H9 (cell line): ENCODE measurements at regions not wholly inside any gene's neighbourhood (a gene's known extent, or its start where the extent isn't known, plus 50 kb on each side); places are given as distances from the start of the nearest gene placed in this dataset.
A peak's percentile ranks its signal among the peaks of the same experiment; 100 is the strongest.

Source experiments
- DNase-seq: peaks from one replicate; pipeline ENCODE4 v3.0.0-alpha.2; 2017
- H2AFZ ChIP-seq: one replicate; pipeline ENCODE4 v1.6.1; 2013; ENCODE audit warnings: mild to moderate bottlenecking, low read length, control low read depth, moderate library complexity
- H2AK5ac ChIP-seq: 2 replicates; pipeline ENCODE4 v1.6.1; 2013; ENCODE audit warnings: low read length, control low read depth, mixed read lengths; ENCODE audit not compliant: insufficient read length
- H2BK120ac ChIP-seq: one replicate; pipeline ENCODE4 v1.6.1; 2013; ENCODE audit warnings: low read depth, mild to moderate bottlenecking, low read length, control low read depth, inconsistent platforms; ENCODE audit not compliant: poor library complexity, severe bottlenecking
- H2BK12ac ChIP-seq: 2 replicates; pipeline ENCODE4 v1.6.1; 2013; ENCODE audit warnings: low read length, control low read depth, mixed read lengths, low read depth; ENCODE audit not compliant: insufficient read length
- H2BK15ac ChIP-seq: 2 replicates; pipeline ENCODE4 v1.6.1; 2013; ENCODE audit warnings: low read depth, low read length, control low read depth
- H2BK20ac ChIP-seq: one replicate; pipeline ENCODE4 v1.6.1; 2013; ENCODE audit warnings: low read depth, mild to moderate bottlenecking, low read length, control low read depth, inconsistent platforms; ENCODE audit not compliant: poor library complexity, severe bottlenecking
- H2BK5ac ChIP-seq: 2 replicates; pipeline ENCODE4 v1.6.1; 2013; ENCODE audit warnings: low read length, control low read depth, mixed read lengths; ENCODE audit not compliant: insufficient read length
- H3K14ac ChIP-seq: 2 replicates; pipeline ENCODE4 v1.6.1; 2013; ENCODE audit warnings: low read length, control low read depth; ENCODE audit not compliant: insufficient read depth
- H3K18ac ChIP-seq: 2 replicates; pipeline ENCODE4 v1.6.1; 2013; ENCODE audit warnings: low read depth, mild to moderate bottlenecking, mixed read lengths, low read length, control low read depth; ENCODE audit not compliant: insufficient read length
- H3K23ac ChIP-seq: 2 replicates; pipeline ENCODE4 v1.6.1; 2013; ENCODE audit warnings: low read length, control low read depth, mixed read lengths, low read depth; ENCODE audit not compliant: insufficient read length
- H3K23me2 ChIP-seq: 2 replicates; pipeline ENCODE4 v1.6.1; 2013; ENCODE audit warnings: low read depth, mild to moderate bottlenecking, mixed read lengths, low read length, control low read depth; ENCODE audit not compliant: insufficient read length, poor library complexity, severe bottlenecking
- H3K27ac ChIP-seq: 2 replicates; pipeline ENCODE4 v1.5.1; 2013; ENCODE audit warnings: low read length, control low read depth, mixed read lengths, low read depth; ENCODE audit not compliant: insufficient read length
- H3K27me3 ChIP-seq: 2 replicates; pipeline ENCODE4 v1.6.1; 2013; ENCODE audit warnings: low read length, control low read depth, inconsistent platforms; ENCODE audit not compliant: insufficient read depth
- H3K4ac ChIP-seq: 2 replicates; pipeline ENCODE4 v1.6.1; 2013; ENCODE audit warnings: low read depth, mild to moderate bottlenecking, control low read depth, inconsistent platforms, low read length, moderate library complexity
- H3K4me1 ChIP-seq: 2 replicates; pipeline ENCODE4 v1.6.1; 2013; ENCODE audit warnings: low read length, control low read depth, inconsistent platforms; ENCODE audit not compliant: insufficient read depth
- H3K4me2 ChIP-seq: 2 replicates; pipeline ENCODE4 v1.6.1; 2013; ENCODE audit warnings: low read length, control low read depth, mixed read lengths; ENCODE audit not compliant: insufficient read length, insufficient read depth
- H3K56ac ChIP-seq: 2 replicates; pipeline ENCODE4 v1.6.1; 2013; ENCODE audit warnings: low read depth, mild to moderate bottlenecking, mixed read lengths, low read length, control low read depth; ENCODE audit not compliant: insufficient read length
- H3K79me1 ChIP-seq: 2 replicates; pipeline ENCODE4 v1.6.1; 2013; ENCODE audit warnings: low read depth, mild to moderate bottlenecking, moderate library complexity, low read length, control low read depth, inconsistent platforms; ENCODE audit not compliant: insufficient read depth, poor library complexity, severe bottlenecking
- H3K79me2 ChIP-seq: 2 replicates; pipeline ENCODE4 v1.6.1; 2013; ENCODE audit warnings: low read length, control low read depth, inconsistent platforms; ENCODE audit not compliant: insufficient read depth
- H3K9ac ChIP-seq: 2 replicates; pipeline ENCODE4 v1.6.1; 2013; ENCODE audit warnings: low read length, control low read depth, mixed read lengths; ENCODE audit not compliant: insufficient read length; ENCODE audit errors: extremely low read depth
- H3K9me3 ChIP-seq: one replicate; pipeline ENCODE4 v1.6.1; 2013; ENCODE audit warnings: low read depth, low read length, inconsistent platforms; ENCODE audit not compliant: control insufficient read depth
- H3T11ph ChIP-seq: one replicate; pipeline ENCODE4 v1.6.1; 2013; ENCODE audit warnings: mild to moderate bottlenecking, low read length, control low read depth, inconsistent platforms
- H4K20me1 ChIP-seq: one replicate; pipeline ENCODE4 v1.6.1; 2013; ENCODE audit not compliant: control insufficient read depth, insufficient read length, insufficient read depth
- H4K5ac ChIP-seq: 2 replicates; pipeline ENCODE4 v1.6.1; 2013; ENCODE audit warnings: low read depth, mild to moderate bottlenecking, mixed read lengths, low read length, control low read depth; ENCODE audit not compliant: insufficient read length
- H4K8ac ChIP-seq: replicated peaks from 2 replicates; pipeline ENCODE4 v1.6.1; 2013; ENCODE audit warnings: low read length, control low read depth, mixed read lengths, low read depth; ENCODE audit not compliant: insufficient read length
- H4K91ac ChIP-seq: 2 replicates; pipeline ENCODE4 v1.6.1; 2013; ENCODE audit warnings: low read depth, mild to moderate bottlenecking, moderate library complexity, mixed read lengths, low read length, control low read depth; ENCODE audit not compliant: insufficient read length
- H3K27ac Mint-ChIP-seq, 3 experiments: 2 replicates in 2 of 3; 3 replicates in 1 of 3; pipeline ENCODE4 v1.8.0; 2020 to 2021; ENCODE audit warnings: mixed read lengths in 3 of 3, mild to moderate bottlenecking in 1 of 3, moderate library complexity in 1 of 3
- H3K27me3 Mint-ChIP-seq: 2 replicates; pipeline ENCODE4 v1.8.0; 2021; ENCODE audit warnings: low read depth, mild to moderate bottlenecking, moderate library complexity, mixed read lengths
- H3K36me3 Mint-ChIP-seq, 3 experiments: 2 replicates in 2 of 3; 3 replicates in 1 of 3; pipeline ENCODE4 v1.8.0; 2020 to 2021; ENCODE audit warnings: low read depth in 3 of 3, mixed read lengths in 3 of 3; ENCODE audit not compliant: insufficient read depth in 1 of 3
- H3K4me1 Mint-ChIP-seq, 2 experiments: 2 replicates each; pipeline ENCODE4 v1.8.0; 2020; ENCODE audit warnings: mixed read lengths in 2 of 2
- H3K4me3 Mint-ChIP-seq, 2 experiments: 2 replicates in 1 of 2; 3 replicates in 1 of 2; pipeline ENCODE4 v1.8.0; 2020 to 2021; ENCODE audit warnings: mild to moderate bottlenecking in 2 of 2, mixed read lengths in 2 of 2, moderate library complexity in 1 of 2
- H3K9me3 Mint-ChIP-seq, 2 experiments: 2 replicates in 1 of 2; 3 replicates in 1 of 2; pipeline ENCODE4 v1.8.0; 2020; ENCODE audit warnings: mild to moderate bottlenecking in 2 of 2, mixed read lengths in 2 of 2, moderate library complexity in 1 of 2
- CTCF ChIP-seq: fragments of 200-600 bp; sonication (generic); conservative IDR thresholded peaks from 3 replicates; pipeline ENCODE4 v1.8.0; 2021; ENCODE audit warnings: antibody characterized with exemption, mild to moderate bottlenecking
- WGBS: extraction: QIAGEN DNeasy Blood & Tissue Kit; methylation state at CpG from one replicate; pipeline ENCODE4 v1.1.7; 2013; ENCODE audit warnings: missing lambda C conversion rate, low lambda C conversion rate, mixed read lengths; ENCODE audit not compliant: insufficient read length; ENCODE audit errors: extremely low coverage; 5-methylcytosine and 5-hydroxymethylcytosine counted together

DNA sequence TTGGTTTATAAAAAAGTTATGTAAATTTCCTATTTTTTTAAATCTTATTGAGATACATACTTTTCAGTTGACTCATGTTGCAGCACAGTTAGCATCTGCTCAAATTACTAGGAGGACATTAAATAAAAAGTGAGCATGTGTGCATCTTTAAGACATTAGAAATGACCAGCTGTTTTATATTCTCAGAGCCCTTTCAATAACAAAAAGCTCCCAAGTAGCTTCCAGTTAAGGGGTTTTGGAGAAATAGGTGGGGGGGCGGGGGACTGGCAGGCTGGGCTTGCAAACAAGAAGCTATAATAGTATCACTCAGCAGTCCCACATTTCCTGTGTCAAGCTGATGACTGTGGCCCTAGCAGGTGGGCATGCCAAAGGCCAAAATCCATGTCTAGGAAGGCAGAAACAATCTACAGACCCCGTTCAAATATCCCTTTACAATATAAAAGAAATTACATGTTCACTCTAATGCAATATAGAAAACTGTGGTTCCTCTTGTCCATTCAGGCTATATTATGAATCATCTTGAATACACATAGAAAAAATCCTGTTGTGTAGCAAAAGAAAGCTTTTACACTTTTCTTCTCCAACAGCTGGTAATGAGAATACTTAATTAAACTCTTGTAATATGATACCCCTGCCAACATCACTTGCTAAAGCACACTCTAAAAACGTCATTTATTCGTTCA is 1713.2 kb upstream of the SLC10A2 start:
- no peak overlapping the region for H4K5ac ChIP-seq
- no peak overlapping the region for H2BK15ac ChIP-seq
- no peak overlapping the region for H4K91ac ChIP-seq
- H3K4me3 Mint-ChIP-seq = no peak overlapping the region
- H3K4me1 Mint-ChIP-seq = peaks cover 15 to 16% of the 10 kb centered on the region in 2 experiments
- no peak overlapping the region for H3K4me2 ChIP-seq
- H4K8ac ChIP-seq = no peak overlapping the region
- no peaks in the 10 kb centered on the region for H3K9me3 ChIP-seq
- no peak overlapping the region for H2BK12ac ChIP-seq
- TF ChIP-seq CTCF = no peak
- no peaks in the 10 kb centered on the region for H4K20me1 ChIP-seq
- H3K9ac ChIP-seq = no peak overlapping the region
- H3K23me2 ChIP-seq = no peaks in the 10 kb centered on the region
- H3K9me3 Mint-ChIP-seq = peaks cover 3 to 5% of the 10 kb centered on the region in 2 experiments; a peak in 4 of 5 replicates
- no peak overlapping the region for H3K4ac ChIP-seq
- no peak overlapping the region for H2BK20ac ChIP-seq
- H3K27ac Mint-ChIP-seq = peak overlapping the region in 2 of 3 experiments; percentile 36 to 82; a peak in 2 of 7 replicates
- H3K79me2 ChIP-seq = no peaks in the 10 kb centered on the region
- no peaks in the 10 kb centered on the region for H3K27me3 Mint-ChIP-seq
- no peak overlapping the region for H3K14ac ChIP-seq
- H2AFZ ChIP-seq = no peak overlapping the region
- no peaks in the 10 kb centered on the region for H3K79me1 ChIP-seq
- no peak overlapping the region for H3K23ac ChIP-seq
- DNase-seq = peak; percentile 50
- H3K4me1 ChIP-seq = peaks cover 3% of the 10 kb centered on the region; the same call in 1 of the 2 replicates
- WGBS = no CpG with 5 or more reads among the region's 4 CpGs
- H3K18ac ChIP-seq = no peak overlapping the region
- H3K27ac ChIP-seq = no peak overlapping the region
- no peak overlapping the region for H2BK5ac ChIP-seq
- H3T11ph ChIP-seq = no peak overlapping the region
- H2BK120ac ChIP-seq = no peak overlapping the region
- no peak overlapping the region for H3K56ac ChIP-seq
- no peaks in the 10 kb centered on the region for H3K27me3 ChIP-seq
- H3K36me3 Mint-ChIP-seq = peaks cover 0 to 23% (median 9%) of the 10 kb centered on the region in 3 experiments; a peak in 5 of 7 replicates
- H2AK5ac ChIP-seq = no peak overlapping the region
